ENCODE measurements at regions not wholly inside any gene's neighbourhood (a gene's known extent, or its start where the extent isn't known, plus 50 kb on each side); places are given as distances from the start of the nearest gene placed in this dataset.

- Mint-ChIP-seq H3K27me3 (no peaks in the 10 kb centered on the region), H3K36me3 (peaks cover 36% of the 10 kb centered on the region), H3K4me3 (no peak overlapping the region), H3K27ac (peak overlapping the region in 1 of 2 donors; percentile 13), H3K4me1 (peaks cover 16 to 31% (median 17%) of the 10 kb centered on the region in 3 donors), H3K9me3 (no peaks in the 10 kb centered on the region)
- Histone ChIP-seq H3K9me3 (no peaks in the 10 kb centered on the region), H3K4me1 (ENCODE audit: control insufficient read depth in 1 of 2, extremely low read depth in 1 of 2, insufficient read depth in 2 of 2, low read length in 2 of 2) (peaks cover 0 to 85% of the 10 kb centered on the region in 2 experiments), H3K27ac (ENCODE audit: low read length) (no peak overlapping the region), H3K4me3 (ENCODE audit: control insufficient read depth in 1 of 2, extremely low read depth in 1 of 2, low read length in 1 of 2) (no peak overlapping the region), H3K36me3 (ENCODE audit: control insufficient read depth in 2 of 2, extremely low read depth in 1 of 2, insufficient read depth in 1 of 2, low read length in 1 of 2) (peaks cover 36 to 91% of the 10 kb centered on the region in 2 donors), H3K27me3 (replicated peaks in 1 of 2; ENCODE audit: control insufficient read depth in 2 of 2, extremely low read depth in 1 of 2, insufficient read depth in 2 of 2, low read length in 1 of 2) (no peaks in the 10 kb centered on the region)
- ATAC-seq (replicated peaks in 1 of 4) (peak in 1 of 4 experiments; percentile 44), DNase-seq (peak in 2 of 35 experiments; percentile 33 to 49)
- ChIA-PET CTCF (no interaction called here), POLR2A (no interaction called here)
- 83% methylated on average over 4 of the region's 5 CpGs for WGBS (ENCODE audit: insufficient coverage)
Observed at GRCh38 chr17:77485089-77485833, 344.5 kb downstream of the SEC14L1 start.

- peaks cover 0 to 85% of the 10 kb centered on the region in 2 experiments for H3K4me1 ChIP-seq (ENCODE audit: control insufficient read depth in 1 of 2, extremely low read depth in 1 of 2, insufficient read depth in 2 of 2, low read length in 2 of 2)
- DNase-seq: no peak
Observed at GRCh38 chr17:77487211-77487629, 346.5 kb downstream of the SEC14L1 start.

GRCh38 chr17:77487677-77488530 is 347.1 kb downstream of the SEC14L1 start:
- no peak overlapping the region for H3K27ac Mint-ChIP-seq
- H3K4me3 Mint-ChIP-seq: no peak overlapping the region
- H3K9me3 Mint-ChIP-seq: no peaks in the 10 kb centered on the region
- no peaks in the 10 kb centered on the region for H3K9me3 ChIP-seq
- no peak overlapping the region for H3K4me3 ChIP-seq (ENCODE audit: control insufficient read depth in 1 of 2, extremely low read depth in 1 of 2, low read length in 1 of 2)
- H3K36me3 ChIP-seq (ENCODE audit: control insufficient read depth in 2 of 2, extremely low read depth in 1 of 2, insufficient read depth in 1 of 2, low read length in 1 of 2): peaks cover 33 to 88% of the 10 kb centered on the region in 2 donors
- DNase-seq (no peak), ATAC-seq (replicated peaks in 1 of 4) (no peak)
- no peaks in the 10 kb centered on the region for H3K27me3 ChIP-seq (replicated peaks in 1 of 2; ENCODE audit: control insufficient read depth in 2 of 2, extremely low read depth in 1 of 2, insufficient read depth in 2 of 2, low read length in 1 of 2)
- no peaks in the 10 kb centered on the region for H3K27me3 Mint-ChIP-seq
- WGBS (ENCODE audit: insufficient coverage): 93% methylated on average over 22 of the region's 28 CpGs
- H3K36me3 Mint-ChIP-seq: peaks cover 32% of the 10 kb centered on the region
- ChIA-PET CTCF (no interaction called here), POLR2A (interaction anchor here in 1 of 2 donors (0.9 kb wide), 1 partner anchor 36 kb away, joined by 3 read pairs; no protein-coding TSS in a partner anchor)
- H3K4me1 ChIP-seq (ENCODE audit: control insufficient read depth in 1 of 2, extremely low read depth in 1 of 2, insufficient read depth in 2 of 2, low read length in 2 of 2): peaks cover 0 to 85% of the 10 kb centered on the region in 2 experiments
- H3K27ac ChIP-seq (ENCODE audit: low read length): no peak overlapping the region
- peaks cover 14 to 34% (median 17%) of the 10 kb centered on the region in 3 donors for H3K4me1 Mint-ChIP-seq

More at GRCh38 chr17:77487211-77487629, 346.5 kb downstream of the SEC14L1 start:
- 98% methylated on average over 6 of the region's 17 CpGs for WGBS (ENCODE audit: insufficient coverage)
- Histone ChIP-seq H3K27ac (ENCODE audit: low read length) (no peak overlapping the region), H3K36me3 (ENCODE audit: control insufficient read depth in 2 of 2, extremely low read depth in 1 of 2, insufficient read depth in 1 of 2, low read length in 1 of 2) (peaks cover 34 to 88% of the 10 kb centered on the region in 2 donors), H3K9me3 (no peaks in the 10 kb centered on the region), H3K27me3 (replicated peaks in 1 of 2; ENCODE audit: control insufficient read depth in 2 of 2, extremely low read depth in 1 of 2, insufficient read depth in 2 of 2, low read length in 1 of 2) (no peaks in the 10 kb centered on the region), H3K4me3 (ENCODE audit: control insufficient read depth in 1 of 2, extremely low read depth in 1 of 2, low read length in 1 of 2) (no peak overlapping the region)
- CTCF ChIA-PET: no interaction called here
- Mint-ChIP-seq H3K36me3 (peaks cover 32% of the 10 kb centered on the region), H3K4me1 (peaks cover 11 to 32% (median 14%) of the 10 kb centered on the region in 3 donors), H3K27ac (peak overlapping the region in 1 of 2 donors; percentile 19), H3K4me3 (no peak overlapping the region), H3K27me3 (no peaks in the 10 kb centered on the region), H3K9me3 (no peaks in the 10 kb centered on the region)
- POLR2A ChIA-PET: interaction anchor here in 1 of 2 donors (0.9 kb wide), 1 partner anchor 35 kb away, joined by 3 read pairs; no protein-coding TSS in a partner anchor
- ATAC-seq (replicated peaks in 1 of 4): no peak

- H3K27ac Mint-ChIP-seq: peak overlapping the region; percentile 11 to 74
- H3K4me3 ChIP-seq (ENCODE audit: control insufficient read depth in 1 of 2, extremely low read depth in 1 of 2, low read length in 1 of 2): no peak overlapping the region
- ChIA-PET CTCF (no interaction called here), POLR2A (interaction anchor here in 1 of 2 donors (0.6 kb wide), 1 partner anchor 1367 kb away, joined by 3 read pairs; no protein-coding TSS in a partner anchor)
- no peak overlapping the region for H3K27ac ChIP-seq (ENCODE audit: low read length)
- peaks cover 0 to 83% of the 10 kb centered on the region in 2 experiments for H3K4me1 ChIP-seq (ENCODE audit: control insufficient read depth in 1 of 2, extremely low read depth in 1 of 2, insufficient read depth in 2 of 2, low read length in 2 of 2)
- H3K27me3 Mint-ChIP-seq: no peaks in the 10 kb centered on the region
- H3K4me3 Mint-ChIP-seq: no peak overlapping the region
- 93% methylated on average over 20 of the region's 25 CpGs for WGBS (ENCODE audit: insufficient coverage)
- H3K36me3 ChIP-seq (ENCODE audit: control insufficient read depth in 2 of 2, extremely low read depth in 1 of 2, insufficient read depth in 1 of 2, low read length in 1 of 2): peaks cover 37 to 87% of the 10 kb centered on the region in 2 donors
- H3K9me3 ChIP-seq: no peaks in the 10 kb centered on the region
- H3K4me1 Mint-ChIP-seq: peaks cover 9 to 35% (median 20%) of the 10 kb centered on the region in 3 donors
- peaks cover 28% of the 10 kb centered on the region for H3K36me3 Mint-ChIP-seq
- no peaks in the 10 kb centered on the region for H3K27me3 ChIP-seq (replicated peaks in 1 of 2; ENCODE audit: control insufficient read depth in 2 of 2, extremely low read depth in 1 of 2, insufficient read depth in 2 of 2, low read length in 1 of 2)
- DNase-seq: no peak
- ATAC-seq (replicated peaks in 1 of 4): no peak
- no peaks in the 10 kb centered on the region for H3K9me3 Mint-ChIP-seq
Observed at GRCh38 chr17:77488531-77489238, 347.9 kb downstream of the SEC14L1 start.

GRCh38 chr17:77489239-77489892 is 348.6 kb downstream of the SEC14L1 start:
- H3K4me1 Mint-ChIP-seq: peaks cover 11 to 37% (median 26%) of the 10 kb centered on the region in 3 donors
- peaks cover 0 to 84% of the 10 kb centered on the region in 2 experiments for H3K4me1 ChIP-seq (ENCODE audit: control insufficient read depth in 1 of 2, extremely low read depth in 1 of 2, insufficient read depth in 2 of 2, low read length in 2 of 2)
- H3K27me3 ChIP-seq (replicated peaks in 1 of 2; ENCODE audit: control insufficient read depth in 2 of 2, extremely low read depth in 1 of 2, insufficient read depth in 2 of 2, low read length in 1 of 2): no peaks in the 10 kb centered on the region
- DNase-seq: no peak
- H3K27ac Mint-ChIP-seq: peak overlapping the region in 1 of 2 donors; percentile 67
- H3K4me3 ChIP-seq (ENCODE audit: control insufficient read depth in 1 of 2, extremely low read depth in 1 of 2, low read length in 1 of 2): no peak overlapping the region
- POLR2A ChIA-PET: interaction anchor here (0.6 kb wide), 2 partner anchors 56 to 1368 kb away, joined by 3 read pairs; no protein-coding TSS in a partner anchor
- H3K36me3 Mint-ChIP-seq: peaks cover 28% of the 10 kb centered on the region
- H3K27ac ChIP-seq (ENCODE audit: low read length): no peak overlapping the region
- no peak for ATAC-seq (replicated peaks in 1 of 4)
- no peaks in the 10 kb centered on the region for H3K9me3 Mint-ChIP-seq
- peaks cover 40 to 87% of the 10 kb centered on the region in 2 donors for H3K36me3 ChIP-seq (ENCODE audit: control insufficient read depth in 2 of 2, extremely low read depth in 1 of 2, insufficient read depth in 1 of 2, low read length in 1 of 2)
- no peaks in the 10 kb centered on the region for H3K27me3 Mint-ChIP-seq
- no peaks in the 10 kb centered on the region for H3K9me3 ChIP-seq
- CTCF ChIA-PET: no interaction called here
- no peak overlapping the region for H3K4me3 Mint-ChIP-seq
- WGBS (ENCODE audit: insufficient coverage): 93% methylated on average over 16 of the region's 19 CpGs
